Transverse colon (tissue), 4 donors: ENCODE measurements at regions not wholly inside any gene's neighbourhood (a gene's known extent, or its start where the extent isn't known, plus 50 kb on each side); places are given as distances from the start of the nearest gene placed in this dataset.
"Not testable (repeated sequence)": the region's sequence is repeated elsewhere in the genome, so short reads cannot be mapped to it uniquely, and the experiment has no call there.

Experiments used
- DNase-seq: peaks from one replicate; pipeline ENCODE4 v3.0.0-alpha.2; 2019
- H3K27ac ChIP-seq, 4 donors: fragments of 200-600 bp; sonication (generic); 2 replicates each; pipeline ENCODE4 v1.5.1; 2016 to 2018; ENCODE audit warnings: inconsistent platforms in 4 of 4
- H3K27me3 ChIP-seq: fragments of 200-600 bp; sonication (generic); 2 replicates; pipeline ENCODE4 v1.5.1; 2017; ENCODE audit warnings: inconsistent platforms
- H3K36me3 ChIP-seq, 4 donors: fragments of 200-600 bp; sonication (generic); 2 replicates each; pipeline ENCODE4 v1.5.1; 2017 to 2019; ENCODE audit warnings: inconsistent platforms in 4 of 4
- H3K4me1 ChIP-seq, 4 donors: fragments of 200-600 bp; sonication (generic); 2 replicates each; pipeline ENCODE4 v1.5.1; 2017 to 2020; ENCODE audit warnings: inconsistent platforms in 4 of 4
- H3K4me3 ChIP-seq, 4 donors: fragments of 200-600 bp; sonication (generic); 1 replicate in 1 of 4; 2 replicates in 3 of 4; pipeline versions ENCODE4 v1.5.1 to v1.6.1; 2017 to 2019; ENCODE audit warnings: inconsistent platforms in 4 of 4
- H3K9me3 ChIP-seq, 2 donors: fragments of 200-600 bp; sonication (generic); 2 replicates each; pipeline ENCODE4 v1.5.1; 2017 to 2019; ENCODE audit warnings: inconsistent platforms in 2 of 2
- CTCF ChIP-seq, 5 experiments: fragments of 200-600 bp in 3 of 5; fragments of 450-650 bp in 2 of 5; sonication (generic) in 3 of 5; IDR thresholded peaks; 1 replicate in 2 of 5; 2 replicates in 3 of 5; pipeline ENCODE4 v1.5.1; 2016 to 2017; ENCODE audit warnings: antibody characterized with exemption in 5 of 5, inconsistent platforms in 3 of 5, mild to moderate bottlenecking in 2 of 5, moderate library complexity in 1 of 5
- EP300 ChIP-seq: sonication (generic); formaldehyde crosslinking; IDR thresholded peaks from one replicate; pipeline ENCODE4 v1.6.1; 2017; ENCODE audit warnings: antibody characterized with exemption, low read depth
- POLR2A ChIP-seq: fragments of 450-650 bp; IDR thresholded peaks from one replicate; pipeline ENCODE4 v1.6.1; 2016; ENCODE audit warnings: antibody characterized with exemption, mild to moderate bottlenecking, moderate library complexity
- POLR2AphosphoS5 ChIP-seq, 3 donors: sonication (generic); formaldehyde crosslinking; IDR thresholded peaks; one replicate each; pipeline ENCODE4 v1.6.1; 2016; ENCODE audit warnings: antibody characterized with exemption in 3 of 3
- WGBS, 2 donors: methylation state at CpG; one replicate each; pipeline ENCODE4 v1.1.5; 2018; ENCODE audit warnings: low coverage in 1 of 2; 5-methylcytosine and 5-hydroxymethylcytosine counted together
- in situ Hi-C, 4 donors: fragments of 200-750 bp; cut with MboI; loops; one replicate each; pipeline versions ENCODE4 v1.15.0 to v1.15.1; 2017; ENCODE audit warnings: low sequenced_read_pairs in 3 of 4, low pct_ligation_motif_present in 1 of 4, low pct_unique_long_range_greater_than_20kb in 1 of 4
- intact Hi-C: fragments of 100-400 bp; cut with DNase I; formaldehyde crosslinking; loops from one replicate; pipeline ENCODE4 v1.15.1; 2023; ENCODE audit warnings: low total_unique reads

- Histone ChIP-seq H3K27ac (no peak overlapping the region), H3K4me3 (no peak overlapping the region), H3K27me3 (no peaks in the 10 kb centered on the region), H3K9me3 (no peaks in the 10 kb centered on the region), H3K36me3 (no peaks in the 10 kb centered on the region), H3K4me1 (no peaks in the 10 kb centered on the region)
- 42% methylated on average over 4 of the region's 4 CpGs; no CpG with 5 or more reads in 1 of the 2 donors for WGBS, 2 donors
- no peak for TF ChIP-seq POLR2A
- TF ChIP-seq POLR2AphosphoS5 (IDR thresholded peaks at IDR 0.05) = no peak
- intact Hi-C loops = no loop called here
- DNase-seq = no peak
- in situ Hi-C loops = no loop called here
Measured at GRCh38 chr7:159296093-159296681, 151.5 kb upstream of the VIPR2 start.

GRCh38 chr7:159286487-159286886 is 141.8 kb upstream of the VIPR2 start:
- in situ Hi-C loops, H3K27me3 ChIP-seq, intact Hi-C loops, DNase-seq, H3K9me3 ChIP-seq, H3K4me3 ChIP-seq, H3K4me1 ChIP-seq, H3K36me3 ChIP-seq, H3K27ac ChIP-seq: not testable (repeated sequence)

GRCh38 chr7:159281573-159281972 is 136.9 kb upstream of the VIPR2 start:
- TF ChIP-seq EP300 = no peak
- TF ChIP-seq POLR2A = no peak
- no peak for TF ChIP-seq POLR2AphosphoS5 (IDR thresholded peaks at IDR 0.05)
- no peak for TF ChIP-seq CTCF (IDR thresholded peaks at IDR 0.05)
- Histone ChIP-seq H3K4me3 (no peak overlapping the region), H3K27me3 (no peaks in the 10 kb centered on the region), H3K27ac (no peak overlapping the region), H3K36me3 (no peaks in the 10 kb centered on the region), H3K9me3 (no peaks in the 10 kb centered on the region), H3K4me1 (no peaks in the 10 kb centered on the region)
- WGBS, 2 donors = 63 to 73% methylated on average over 1 to 3 of the region's 3 CpGs
- intact Hi-C loops (no loop called here), in situ Hi-C loops (no loop called here)
- no peak for DNase-seq

GRCh38 chr7:159280008-159280407 is 135.3 kb upstream of the VIPR2 start:
- TF ChIP-seq EP300 (no peak), POLR2AphosphoS5 (IDR thresholded peaks at IDR 0.05) (no peak), CTCF (IDR thresholded peaks at IDR 0.05) (no peak), POLR2A (no peak)
- WGBS, 2 donors = 76% methylated on average over 3 of the region's 3 CpGs

GRCh38 chr7:159272739-159273138 is 128.1 kb upstream of the VIPR2 start:
- Histone ChIP-seq H3K27ac (no peak overlapping the region), H3K36me3 (no peaks in the 10 kb centered on the region), H3K27me3 (no peaks in the 10 kb centered on the region), H3K9me3 (peaks cover 10 to 21% of the 10 kb centered on the region in 2 donors), H3K4me3 (no peak overlapping the region), H3K4me1 (no peaks in the 10 kb centered on the region)
- 81% methylated on average over 3 of the region's 3 CpGs; no CpG with 5 or more reads in 1 of the 2 donors for WGBS, 2 donors
- intact Hi-C loops (no loop called here), in situ Hi-C loops (no loop called here)
- DNase-seq = no peak
- no peak for TF ChIP-seq POLR2A
- TF ChIP-seq POLR2AphosphoS5 (IDR thresholded peaks at IDR 0.05) = no peak
- TF ChIP-seq EP300 = no peak
- TF ChIP-seq CTCF (IDR thresholded peaks at IDR 0.05) = no peak

More at GRCh38 chr7:159280008-159280407, 135.3 kb upstream of the VIPR2 start:
- Histone ChIP-seq H3K4me1 (no peaks in the 10 kb centered on the region), H3K9me3 (no peaks in the 10 kb centered on the region), H3K36me3 (no peaks in the 10 kb centered on the region), H3K27ac (no peak overlapping the region), H3K4me3 (no peak overlapping the region), H3K27me3 (no peaks in the 10 kb centered on the region)
- no peak for DNase-seq
- intact Hi-C loops = no loop called here
- in situ Hi-C loops = no loop called here
